GM23338 (cell line): ENCODE measurements at regions not wholly inside any gene's neighbourhood (a gene's known extent, or its start where the extent isn't known, plus 50 kb on each side); places are given as distances from the start of the nearest gene placed in this dataset.

Source experiments
- ATAC-seq: fragments of 200-7000 bp; cut with Tn5 transposase; 3 replicates; pipeline ENCODE4 v1.9.1; 2020
- DNase-seq: peaks from one replicate; pipeline ENCODE4 v3.0.0-alpha.2; 2015; ENCODE audit warnings: low spot score
- H2AFZ ChIP-seq: fragments of 200-600 bp; sonication (generic); 2 replicates; pipeline ENCODE4 v1.8.0; 2016; ENCODE audit warnings: antibody characterized with exemption, mild to moderate bottlenecking, moderate library complexity
- H3F3A ChIP-seq: fragments of 200-600 bp; sonication (generic); replicated peaks from 2 replicates; pipeline ENCODE4 v1.8.0; 2017; ENCODE audit warnings: antibody characterized with exemption, mixed run types, low read depth
- H3K27ac ChIP-seq: fragments of 200-600 bp; sonication (generic); 2 replicates; pipeline ENCODE4 v1.6.1; 2016; ENCODE audit warnings: low read depth
- H3K27me3 ChIP-seq: fragments of 200-600 bp; sonication (generic); 2 replicates; pipeline ENCODE4 v1.8.0; 2016; ENCODE audit warnings: mild to moderate bottlenecking, mixed run types, moderate library complexity; ENCODE audit not compliant: insufficient read depth
- H3K36me3 ChIP-seq: fragments of 200-600 bp; sonication (generic); 2 replicates; pipeline ENCODE4 v1.8.0; 2016; ENCODE audit warnings: mild to moderate bottlenecking; ENCODE audit not compliant: insufficient read depth
- H3K4me1 ChIP-seq: fragments of 200-600 bp; sonication (generic); 2 replicates; pipeline ENCODE4 v1.8.0; 2016; ENCODE audit warnings: mild to moderate bottlenecking, moderate library complexity; ENCODE audit not compliant: insufficient read depth
- H3K4me2 ChIP-seq: fragments of 200-600 bp; sonication (generic); 2 replicates; pipeline ENCODE4 v1.7.1; 2017; ENCODE audit warnings: mixed run types
- H3K4me3 ChIP-seq: fragments of 200-600 bp; sonication (generic); 2 replicates; pipeline ENCODE4 v1.6.1; 2016; ENCODE audit warnings: mixed run types
- H3K79me2 ChIP-seq: fragments of 200-600 bp; sonication (generic); replicated peaks from 2 replicates; pipeline ENCODE4 v1.8.0; 2017; ENCODE audit warnings: mild to moderate bottlenecking; ENCODE audit not compliant: insufficient read depth
- H3K9me2 ChIP-seq: fragments of 200-600 bp; sonication (generic); 2 replicates; pipeline ENCODE4 v1.8.0; 2017; ENCODE audit not compliant: insufficient read depth
- H4K20me1 ChIP-seq: fragments of 200-600 bp; sonication (generic); replicated peaks from 2 replicates; pipeline ENCODE4 v1.8.0; 2017; ENCODE audit warnings: mild to moderate bottlenecking; ENCODE audit not compliant: insufficient read depth
- H3K27ac Mint-ChIP-seq: 2 replicates; pipeline ENCODE4 v1.8.0; 2020; ENCODE audit warnings: inconsistent platforms, mild to moderate bottlenecking, moderate library complexity, mixed read lengths
- H3K27me3 Mint-ChIP-seq: 3 replicates; pipeline ENCODE4 v1.8.0; 2022; ENCODE audit warnings: low read depth, mild to moderate bottlenecking, moderate library complexity, mixed read lengths, inconsistent platforms; ENCODE audit not compliant: insufficient read depth, poor library complexity
- H3K36me3 Mint-ChIP-seq: 3 replicates; pipeline ENCODE4 v1.8.0; 2021; ENCODE audit warnings: low read depth, mild to moderate bottlenecking, inconsistent platforms, moderate library complexity, mixed read lengths
- H3K4me1 Mint-ChIP-seq: 3 replicates; pipeline ENCODE4 v1.8.0; 2020; ENCODE audit warnings: mild to moderate bottlenecking, inconsistent platforms, mixed read lengths
- H3K4me3 Mint-ChIP-seq: 3 replicates; pipeline ENCODE4 v1.8.0; 2021; ENCODE audit warnings: moderate library complexity, mild to moderate bottlenecking, inconsistent platforms, mixed read lengths
- H3K9me3 Mint-ChIP-seq: 3 replicates; pipeline ENCODE4 v1.8.0; 2020; ENCODE audit warnings: moderate library complexity, mild to moderate bottlenecking, inconsistent platforms, mixed read lengths
- CREB1 ChIP-seq: fragments of 250-450 bp; sonication (Bioruptor Pico); IDR thresholded peaks from 2 replicates; pipeline ENCODE4 v1.5.0; 2020; ENCODE audit warnings: low read depth, mild to moderate bottlenecking, moderate library complexity
- CTCF ChIP-seq, 2 experiments: fragments of 200-600 bp in 1 of 2; sonication (generic) in 1 of 2; conservative IDR thresholded peaks; 2 replicates each; pipeline versions ENCODE4 v1.5.1 to v1.6.1; 2016 to 2017; ENCODE audit warnings: antibody characterized with exemption in 2 of 2, low read depth in 2 of 2, mild to moderate bottlenecking in 2 of 2, moderate library complexity in 1 of 2
- EZH2phosphoT487 ChIP-seq: fragments of 200-600 bp; sonication (generic); IDR thresholded peaks from one replicate; pipeline ENCODE4 v1.8.1; 2018; ENCODE audit warnings: antibody characterized with exemption; ENCODE audit not compliant: unreplicated experiment
- JUNB ChIP-seq: IDR thresholded peaks from one replicate; pipeline ENCODE4 v1.6.1; 2016; ENCODE audit warnings: antibody characterized with exemption; ENCODE audit not compliant: unreplicated experiment
- POLR2AphosphoS5 ChIP-seq: IDR thresholded peaks from 2 replicates; pipeline ENCODE4 v1.6.1; 2016; ENCODE audit warnings: antibody characterized with exemption, low read depth
- REST ChIP-seq: IDR thresholded peaks from one replicate; pipeline ENCODE4 v1.6.1; 2018; ENCODE audit warnings: antibody characterized with exemption; ENCODE audit not compliant: unreplicated experiment
- STAT1 ChIP-seq: IDR thresholded peaks from one replicate; pipeline ENCODE4 v1.6.1; 2016; ENCODE audit warnings: antibody characterized with exemption; ENCODE audit not compliant: unreplicated experiment
- ZNF114 ChIP-seq: fragments of 250-450 bp; sonication (Bioruptor Pico); IDR thresholded peaks from 2 replicates; pipeline ENCODE4 v1.5.0; 2020; ENCODE audit warnings: mild to moderate bottlenecking, moderate library complexity
- TF ChIP-seq, protein P1 (sequence below): fragments of 250-450 bp; sonication (Bioruptor Pico); IDR thresholded peaks from 2 replicates; pipeline ENCODE4 v1.5.0; 2020; ENCODE audit warnings: mild to moderate bottlenecking, moderate library complexity

DNA sequence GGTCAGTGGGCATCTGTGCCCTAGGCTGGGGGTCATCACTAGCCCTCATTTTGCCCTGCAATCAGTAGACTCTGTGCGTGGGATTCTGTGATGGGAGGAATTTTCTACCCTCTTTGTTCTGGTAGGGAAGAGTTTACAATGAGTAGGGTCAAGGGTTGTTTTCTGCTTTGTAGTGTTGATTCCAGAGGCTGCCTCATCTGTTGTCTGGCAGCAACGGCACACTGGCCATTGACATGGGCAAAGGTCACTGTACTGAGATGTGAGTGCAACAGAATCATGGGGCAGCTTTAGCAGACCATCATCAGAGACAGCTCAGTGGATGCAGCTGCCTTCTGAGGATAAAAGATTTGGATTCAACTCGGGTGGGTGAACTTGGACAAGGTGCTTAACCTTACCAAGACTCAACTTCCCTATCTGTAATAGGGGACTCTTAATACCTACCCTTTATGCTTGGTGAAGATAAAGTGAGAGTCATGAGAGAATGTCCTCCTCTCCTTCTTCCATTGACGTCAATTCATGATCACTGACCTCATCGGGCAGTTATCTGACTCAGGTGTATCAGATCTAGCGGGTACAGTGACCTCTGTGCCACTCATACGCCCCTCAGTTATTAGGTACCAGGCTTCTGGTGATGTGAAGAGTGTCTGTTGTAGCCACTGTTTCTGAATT is 127.5 kb downstream of the RPLP1 start:
- Histone ChIP-seq H3K27me3 (no peaks in the 10 kb centered on the region), H4K20me1 (no peaks in the 10 kb centered on the region), H3F3A (no peaks in the 10 kb centered on the region), H3K36me3 (no peaks in the 10 kb centered on the region), H3K4me3 (no peak overlapping the region), H3K27ac (no peak overlapping the region), H3K4me2 (no peak overlapping the region), H3K9me2 (peaks cover 8% of the 10 kb centered on the region; the same call in 1 of the 2 replicates), H3K79me2 (no peaks in the 10 kb centered on the region), H2AFZ (no peak overlapping the region), H3K4me1 (no peaks in the 10 kb centered on the region)
- no peak overlapping the region for H3K4me3 Mint-ChIP-seq
- DNase-seq (no peak), ATAC-seq (no peak)
- TF ChIP-seq EZH2phosphoT487 = no peak
- TF ChIP-seq STAT1 = no peak
- TF ChIP-seq CTCF (conservative IDR thresholded peaks at IDR 0.05; ENCODE audit: low read depth in 2 of 2) = no peak
- TF ChIP-seq CREB1 = no peak
- no peak for TF ChIP-seq ZNF114 (CRISPR knock-in tag)
- no peak for TF ChIP-seq REST
- TF ChIP-seq, protein P1, sequence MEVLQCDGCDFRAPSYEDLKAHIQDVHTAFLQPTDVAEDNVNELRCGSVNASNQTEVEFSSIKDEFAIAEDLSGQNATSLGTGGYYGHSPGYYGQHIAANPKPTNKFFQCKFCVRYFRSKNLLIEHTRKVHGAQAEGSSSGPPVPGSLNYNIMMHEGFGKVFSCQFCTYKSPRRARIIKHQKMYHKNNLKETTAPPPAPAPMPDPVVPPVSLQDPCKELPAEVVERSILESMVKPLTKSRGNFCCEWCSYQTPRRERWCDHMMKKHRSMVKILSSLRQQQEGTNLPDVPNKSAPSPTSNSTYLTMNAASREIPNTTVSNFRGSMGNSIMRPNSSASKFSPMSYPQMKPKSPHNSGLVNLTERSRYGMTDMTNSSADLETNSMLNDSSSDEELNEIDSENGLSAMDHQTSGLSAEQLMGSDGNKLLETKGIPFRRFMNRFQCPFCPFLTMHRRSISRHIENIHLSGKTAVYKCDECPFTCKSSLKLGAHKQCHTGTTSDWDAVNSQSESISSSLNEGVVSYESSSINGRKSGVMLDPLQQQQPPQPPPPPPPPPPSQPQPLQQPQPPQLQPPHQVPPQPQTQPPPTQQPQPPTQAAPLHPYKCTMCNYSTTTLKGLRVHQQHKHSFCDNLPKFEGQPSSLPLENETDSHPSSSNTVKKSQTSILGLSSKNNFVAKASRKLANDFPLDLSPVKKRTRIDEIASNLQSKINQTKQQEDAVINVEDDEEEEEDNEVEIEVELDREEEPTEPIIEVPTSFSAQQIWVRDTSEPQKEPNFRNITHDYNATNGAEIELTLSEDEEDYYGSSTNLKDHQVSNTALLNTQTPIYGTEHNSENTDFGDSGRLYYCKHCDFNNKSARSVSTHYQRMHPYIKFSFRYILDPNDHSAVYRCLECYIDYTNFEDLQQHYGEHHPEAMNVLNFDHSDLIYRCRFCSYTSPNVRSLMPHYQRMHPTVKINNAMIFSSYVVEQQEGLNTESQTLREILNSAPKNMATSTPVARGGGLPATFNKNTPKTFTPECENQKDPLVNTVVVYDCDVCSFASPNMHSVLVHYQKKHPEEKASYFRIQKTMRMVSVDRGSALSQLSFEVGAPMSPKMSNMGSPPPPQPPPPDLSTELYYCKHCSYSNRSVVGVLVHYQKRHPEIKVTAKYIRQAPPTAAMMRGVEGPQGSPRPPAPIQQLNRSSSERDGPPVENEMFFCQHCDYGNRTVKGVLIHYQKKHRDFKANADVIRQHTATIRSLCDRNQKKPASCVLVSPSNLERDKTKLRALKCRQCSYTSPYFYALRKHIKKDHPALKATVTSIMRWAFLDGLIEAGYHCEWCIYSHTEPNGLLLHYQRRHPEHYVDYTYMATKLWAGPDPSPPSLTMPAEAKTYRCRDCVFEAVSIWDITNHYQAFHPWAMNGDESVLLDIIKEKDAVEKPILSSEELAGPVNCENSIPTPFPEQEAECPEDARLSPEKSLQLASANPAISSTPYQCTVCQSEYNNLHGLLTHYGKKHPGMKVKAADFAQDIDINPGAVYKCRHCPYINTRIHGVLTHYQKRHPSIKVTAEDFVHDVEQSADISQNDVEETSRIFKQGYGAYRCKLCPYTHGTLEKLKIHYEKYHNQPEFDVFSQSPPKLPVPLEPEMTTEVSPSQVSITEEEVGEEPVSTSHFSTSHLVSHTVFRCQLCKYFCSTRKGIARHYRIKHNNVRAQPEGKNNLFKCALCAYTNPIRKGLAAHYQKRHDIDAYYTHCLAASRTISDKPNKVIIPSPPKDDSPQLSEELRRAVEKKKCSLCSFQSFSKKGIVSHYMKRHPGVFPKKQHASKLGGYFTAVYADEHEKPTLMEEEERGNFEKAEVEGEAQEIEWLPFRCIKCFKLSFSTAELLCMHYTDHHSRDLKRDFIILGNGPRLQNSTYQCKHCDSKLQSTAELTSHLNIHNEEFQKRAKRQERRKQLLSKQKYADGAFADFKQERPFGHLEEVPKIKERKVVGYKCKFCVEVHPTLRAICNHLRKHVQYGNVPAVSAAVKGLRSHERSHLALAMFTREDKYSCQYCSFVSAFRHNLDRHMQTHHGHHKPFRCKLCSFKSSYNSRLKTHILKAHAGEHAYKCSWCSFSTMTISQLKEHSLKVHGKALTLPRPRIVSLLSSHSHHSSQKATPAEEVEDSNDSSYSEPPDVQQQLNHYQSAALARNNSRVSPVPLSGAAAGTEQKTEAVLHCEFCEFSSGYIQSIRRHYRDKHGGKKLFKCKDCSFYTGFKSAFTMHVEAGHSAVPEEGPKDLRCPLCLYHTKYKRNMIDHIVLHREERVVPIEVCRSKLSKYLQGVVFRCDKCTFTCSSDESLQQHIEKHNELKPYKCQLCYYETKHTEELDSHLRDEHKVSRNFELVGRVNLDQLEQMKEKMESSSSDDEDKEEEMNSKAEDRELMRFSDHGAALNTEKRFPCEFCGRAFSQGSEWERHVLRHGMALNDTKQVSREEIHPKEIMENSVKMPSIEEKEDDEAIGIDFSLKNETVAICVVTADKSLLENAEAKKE (CRISPR knock-in tag) = no peak
- no peak for TF ChIP-seq POLR2AphosphoS5
- no peak for TF ChIP-seq JUNB
- H3K4me1 Mint-ChIP-seq = peaks cover 4% of the 10 kb centered on the region
- H3K9me3 Mint-ChIP-seq = peaks cover 2% of the 10 kb centered on the region; the same call in 1 of the 3 replicates
- H3K27ac Mint-ChIP-seq = no peak overlapping the region
- no peaks in the 10 kb centered on the region for H3K36me3 Mint-ChIP-seq
- peaks cover 6% of the 10 kb centered on the region for H3K27me3 Mint-ChIP-seq
